8988T (cell line): ENCODE measurements at regions not wholly inside any gene's neighbourhood (a gene's known extent, or its start where the extent isn't known, plus 50 kb on each side); places are given as distances from the start of the nearest gene placed in this dataset.

ENCODE experiments used
- DNase-seq: peaks from one replicate; pipeline ENCODE4 v3.0.0; 2011

DNA sequence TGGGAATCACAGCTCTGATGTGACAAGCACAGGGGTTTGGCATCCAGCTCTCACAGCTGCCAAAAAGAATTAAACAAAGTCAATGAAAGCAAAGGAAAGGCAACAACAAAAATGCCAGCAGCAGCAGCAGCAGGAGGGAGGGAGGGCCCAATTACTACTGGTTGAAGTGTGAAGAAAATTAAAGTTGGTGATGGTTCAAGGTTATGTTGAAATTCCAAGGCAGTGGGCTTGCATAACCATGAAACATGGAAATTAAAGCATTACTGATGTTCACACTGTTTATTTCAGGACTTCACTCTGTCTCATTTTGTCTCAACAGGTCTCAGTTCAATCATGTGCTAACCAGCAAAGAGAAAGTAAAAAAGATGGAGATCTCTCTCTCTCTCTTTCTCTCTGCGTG is 220.3 kb upstream of the LYPLAL1 start:
- no peak for DNase-seq

DNA sequence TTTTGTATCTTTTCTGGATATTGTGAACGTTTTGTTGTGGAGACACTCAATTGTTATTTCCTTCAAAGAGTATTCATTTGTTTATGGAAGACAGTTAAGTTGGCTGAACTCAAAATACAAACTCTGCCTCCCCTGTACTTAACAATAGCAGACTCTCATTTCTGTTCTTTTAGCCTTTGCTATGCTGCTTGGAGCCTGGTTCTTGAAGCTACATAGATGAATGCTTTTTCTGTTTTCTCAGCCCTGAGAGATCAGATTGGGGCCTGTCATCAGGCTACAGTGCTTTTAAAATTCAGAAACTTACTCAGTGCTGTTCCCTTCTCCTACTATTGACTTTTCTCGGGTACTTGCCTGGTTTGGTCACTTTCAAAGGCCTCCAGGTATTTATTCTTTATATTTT is 215.7 kb upstream of the LYPLAL1 start:
- no peak for DNase-seq

DNA sequence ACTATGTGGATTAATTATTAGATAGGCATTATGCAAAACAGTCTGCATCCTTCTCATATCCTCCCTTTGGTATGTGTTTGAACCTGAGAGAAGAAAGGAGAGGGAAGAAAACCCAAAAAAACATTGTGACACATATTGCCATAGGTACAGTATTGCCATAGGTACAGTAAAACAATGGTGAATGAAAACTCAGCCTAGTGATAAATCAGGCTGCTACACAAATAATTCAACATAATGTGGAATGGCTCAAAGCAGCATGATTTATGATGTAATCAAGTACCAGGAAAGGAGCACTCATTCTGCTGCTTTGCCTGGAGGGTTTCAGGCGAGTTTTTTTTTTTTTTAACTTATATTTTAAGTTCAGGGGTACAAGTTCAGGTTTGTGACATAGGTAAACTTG is 213.9 kb upstream of the LYPLAL1 start:
- no peak for DNase-seq

DNA sequence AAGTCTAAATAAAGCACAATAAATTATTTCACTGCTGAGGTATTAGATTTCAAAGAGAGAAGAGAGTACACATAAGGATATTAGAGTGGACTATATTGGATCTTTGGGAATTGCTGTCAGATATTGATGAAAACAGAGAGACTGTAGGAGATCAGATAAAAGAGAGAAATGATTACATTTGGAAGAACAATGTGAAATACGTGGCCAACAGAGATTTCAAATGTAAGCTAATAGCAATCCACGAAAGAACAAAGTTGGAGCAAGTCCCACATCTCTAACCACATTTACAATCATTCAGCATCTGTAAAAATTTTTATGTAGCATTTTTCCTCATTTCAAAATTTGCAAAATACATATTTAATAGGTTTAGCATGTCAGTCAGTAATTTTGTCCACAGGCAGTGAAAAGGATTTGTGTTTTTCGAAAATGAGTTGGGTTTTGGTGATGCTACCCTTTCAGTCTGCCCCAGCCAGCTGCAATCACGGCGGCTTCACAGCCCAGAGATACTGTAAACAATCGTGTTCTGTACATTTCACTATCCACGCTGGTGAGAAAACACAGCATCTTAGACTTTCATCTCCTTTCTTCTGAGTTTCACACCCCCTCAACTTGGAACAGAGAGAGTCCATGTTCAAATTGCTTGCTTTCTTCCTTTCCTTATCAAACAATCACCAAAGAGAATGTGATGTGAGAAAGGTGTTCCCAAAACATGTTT is 209.1 kb upstream of the LYPLAL1 start:
- DNase-seq: no peak

DNA sequence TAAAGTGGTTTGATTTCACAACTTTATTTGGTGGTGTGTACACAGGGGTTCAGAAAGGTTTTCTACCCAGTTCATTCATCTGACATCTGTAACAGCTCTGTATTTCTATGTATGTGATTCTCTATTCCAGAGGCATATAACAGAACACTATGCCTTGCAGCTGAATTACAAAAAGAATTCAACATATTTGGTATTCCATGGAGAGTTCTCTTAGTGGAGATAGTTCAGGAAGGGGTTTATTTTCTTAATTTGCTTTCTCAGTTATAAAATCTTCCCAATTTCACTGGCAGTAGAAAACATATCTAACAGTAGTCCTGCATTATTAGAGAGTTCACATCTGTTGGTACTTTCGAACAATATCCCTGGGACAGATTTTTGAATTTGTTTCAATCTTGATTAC is 207.9 kb upstream of the LYPLAL1 start:
- no peak for DNase-seq

DNA sequence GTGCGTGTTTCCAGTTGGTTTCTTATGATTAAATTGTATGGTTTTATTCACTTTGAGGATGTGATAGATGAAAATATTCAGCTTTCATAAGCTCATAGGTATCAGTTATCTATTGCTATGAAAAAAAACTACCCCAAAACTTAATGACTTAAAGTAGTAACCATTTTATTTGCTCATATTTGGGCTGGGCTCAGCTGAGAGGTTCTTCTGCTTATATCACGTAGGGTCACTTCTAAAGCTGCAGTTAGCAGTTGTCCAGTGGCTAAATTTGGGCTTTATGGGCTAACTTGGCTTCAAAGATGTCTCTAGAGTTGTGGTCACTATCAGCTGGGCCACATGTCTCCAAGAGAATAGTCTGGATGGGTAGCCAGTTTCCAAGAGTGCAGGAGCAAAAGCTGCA is 206.4 kb upstream of the LYPLAL1 start:
- no peak for DNase-seq

DNA sequence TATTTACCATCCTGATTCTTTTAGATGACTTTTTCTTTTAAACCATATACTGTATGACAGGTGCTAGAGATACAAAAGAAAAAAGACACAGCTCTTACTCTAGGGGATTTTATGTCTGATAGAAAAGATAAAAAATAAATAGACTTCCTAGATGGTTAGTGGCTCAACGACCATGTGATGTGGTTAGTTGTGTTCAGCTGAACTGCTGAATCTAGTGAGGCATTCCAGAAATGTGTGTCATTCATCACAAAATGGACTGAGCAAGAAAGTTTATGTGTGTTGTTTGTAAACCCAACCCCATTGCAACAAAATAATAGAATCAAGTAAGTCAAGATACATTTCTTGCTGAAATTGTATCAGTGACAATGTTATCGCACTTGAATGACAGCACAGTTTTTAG is 205.8 kb upstream of the LYPLAL1 start:
- DNase-seq: no peak

DNA sequence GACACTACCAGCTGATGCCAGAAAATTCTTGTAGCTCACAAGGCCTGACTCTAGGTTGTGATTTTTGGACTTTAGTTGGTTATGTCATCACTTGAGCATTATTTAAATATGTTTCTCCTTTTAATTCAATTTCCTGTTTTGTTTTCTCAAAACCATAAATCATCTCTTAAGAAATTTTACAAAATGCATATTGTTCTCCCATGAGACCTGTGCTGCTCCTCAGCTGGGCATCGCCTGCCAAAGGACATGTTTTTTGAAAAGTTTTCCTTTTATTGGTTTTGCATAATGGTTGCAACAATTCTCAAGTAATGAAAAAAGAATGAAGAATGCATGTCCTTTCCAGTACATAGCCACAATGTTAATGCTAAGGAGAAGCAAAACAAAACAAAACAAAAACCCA is 204.7 kb upstream of the LYPLAL1 start:
- no peak for DNase-seq

DNA sequence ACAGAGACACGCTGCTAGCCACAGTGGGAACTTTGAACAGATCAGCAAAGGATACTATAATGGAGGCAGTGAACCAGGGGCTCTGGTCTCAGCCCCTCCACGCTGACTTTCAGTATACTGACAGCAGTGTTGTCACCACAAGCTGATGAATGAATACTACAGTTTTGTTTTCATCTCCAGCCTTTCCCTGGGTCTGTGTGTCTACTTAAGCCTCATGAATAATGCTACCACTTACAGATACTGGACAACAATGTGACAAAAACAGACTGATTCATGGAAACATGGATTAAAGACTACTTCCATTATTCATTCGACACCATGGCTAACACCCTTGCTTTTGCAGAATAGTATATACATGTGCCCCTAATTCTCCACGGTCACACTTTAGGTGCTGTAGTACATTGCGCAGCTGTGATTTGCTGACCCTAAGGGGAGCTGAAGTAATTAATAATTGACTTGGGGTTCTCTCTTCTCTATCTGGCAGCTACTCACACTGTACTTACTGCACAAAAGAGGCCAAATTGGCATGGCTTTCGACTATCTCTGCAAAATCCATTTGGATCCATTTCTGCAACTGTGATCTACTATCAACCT is 203.2 kb upstream of the LYPLAL1 start:
- no peak for DNase-seq

DNA sequence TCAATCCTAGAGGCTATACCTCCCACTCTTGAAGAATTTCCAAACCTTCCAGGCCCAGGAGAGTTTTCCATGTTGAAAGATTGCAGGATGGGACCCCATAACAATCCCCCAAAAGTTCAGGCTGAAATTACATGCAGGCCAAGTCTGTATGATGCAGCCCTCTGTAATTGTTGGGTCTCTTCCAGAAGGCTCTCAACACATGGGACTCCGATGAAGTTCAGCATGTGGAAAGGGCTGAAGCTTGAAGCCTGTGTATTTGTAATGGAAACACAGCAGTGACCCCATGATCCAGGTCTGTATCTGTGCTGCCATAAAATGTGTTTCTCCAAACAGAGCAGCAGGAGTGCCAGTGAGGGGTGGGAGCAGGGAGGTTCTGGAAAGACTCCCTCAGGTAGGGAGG is 202.5 kb upstream of the LYPLAL1 start:
- DNase-seq: no peak

DNA sequence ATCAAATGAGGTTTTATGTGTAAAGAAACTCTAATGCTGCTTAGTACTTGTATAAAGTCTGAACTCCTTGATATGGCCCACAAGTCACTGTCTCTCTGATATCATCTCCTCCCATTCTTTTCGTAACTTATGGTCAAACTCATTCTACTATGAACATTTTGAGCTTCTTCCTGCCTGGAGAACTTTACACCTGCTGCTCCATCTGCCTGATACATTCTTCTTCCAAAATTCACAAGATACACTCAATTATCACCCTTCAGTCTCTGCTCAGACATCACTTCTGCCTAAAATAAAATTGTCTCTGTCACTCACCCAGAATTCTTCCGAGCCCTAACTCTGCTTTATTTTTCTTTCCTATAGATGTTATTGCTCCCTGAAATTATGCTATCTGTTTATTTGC is 192.8 kb upstream of the LYPLAL1 start:
- DNase-seq: no peak

DNA sequence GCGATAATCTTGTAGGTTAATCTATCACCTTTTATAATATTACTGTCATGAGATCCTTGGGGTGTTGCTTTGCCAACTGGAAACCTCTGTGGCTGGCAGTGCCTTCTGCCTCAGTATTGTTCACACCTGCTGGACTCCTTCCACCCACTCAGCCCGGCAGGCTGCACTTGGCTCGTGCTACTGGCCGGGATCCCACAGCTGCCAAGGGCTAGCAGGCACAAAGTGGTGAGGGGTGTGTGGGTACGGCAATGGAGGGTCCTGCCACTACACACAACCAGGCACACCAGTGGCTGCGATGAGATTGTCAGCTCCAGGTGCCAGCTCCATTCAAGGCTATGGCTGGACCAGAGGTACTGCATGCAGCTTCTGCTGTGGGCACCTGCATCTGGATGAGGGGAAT is 191.2 kb upstream of the LYPLAL1 start:
- no peak for DNase-seq

DNA sequence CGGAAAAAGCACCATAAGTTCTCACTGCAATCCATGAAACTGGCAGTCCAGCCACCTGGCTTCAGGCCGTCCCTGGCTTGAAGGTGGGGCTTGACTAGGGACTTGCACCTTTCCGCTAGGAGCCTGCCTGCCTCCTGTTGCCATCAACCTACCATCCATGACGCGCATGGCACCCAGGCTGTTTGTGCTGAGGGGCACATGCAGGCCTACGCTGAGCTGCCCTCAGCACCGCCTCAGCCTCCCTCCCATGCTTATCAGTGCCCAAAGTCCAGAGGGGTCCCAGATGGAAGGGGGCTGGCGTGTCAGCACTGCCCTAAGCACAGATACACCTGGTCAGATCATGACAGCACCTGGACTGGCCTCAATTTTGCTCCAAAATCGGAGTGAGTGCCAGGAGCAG is 190.2 kb upstream of the LYPLAL1 start:
- DNase-seq: no peak

DNA sequence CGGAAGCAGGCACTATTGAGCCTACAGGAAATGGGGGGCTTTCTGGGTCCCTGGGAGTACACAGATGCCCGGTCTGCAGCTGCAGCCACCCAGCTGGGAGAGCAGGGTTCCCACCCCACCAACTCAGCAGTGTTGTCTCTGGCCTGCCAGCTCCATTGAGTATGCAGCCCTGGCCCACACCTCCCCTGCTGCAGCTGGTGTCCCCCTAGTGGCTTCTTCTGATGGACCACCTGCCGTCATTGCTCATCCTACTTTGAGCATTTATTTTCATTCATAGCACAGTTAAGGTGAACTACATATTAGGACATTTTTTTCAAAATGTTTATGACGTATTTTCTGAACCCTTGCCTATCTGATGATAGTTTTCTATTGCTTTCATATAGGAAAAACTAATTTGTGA is 189.8 kb upstream of the LYPLAL1 start:
- no peak for DNase-seq

DNA sequence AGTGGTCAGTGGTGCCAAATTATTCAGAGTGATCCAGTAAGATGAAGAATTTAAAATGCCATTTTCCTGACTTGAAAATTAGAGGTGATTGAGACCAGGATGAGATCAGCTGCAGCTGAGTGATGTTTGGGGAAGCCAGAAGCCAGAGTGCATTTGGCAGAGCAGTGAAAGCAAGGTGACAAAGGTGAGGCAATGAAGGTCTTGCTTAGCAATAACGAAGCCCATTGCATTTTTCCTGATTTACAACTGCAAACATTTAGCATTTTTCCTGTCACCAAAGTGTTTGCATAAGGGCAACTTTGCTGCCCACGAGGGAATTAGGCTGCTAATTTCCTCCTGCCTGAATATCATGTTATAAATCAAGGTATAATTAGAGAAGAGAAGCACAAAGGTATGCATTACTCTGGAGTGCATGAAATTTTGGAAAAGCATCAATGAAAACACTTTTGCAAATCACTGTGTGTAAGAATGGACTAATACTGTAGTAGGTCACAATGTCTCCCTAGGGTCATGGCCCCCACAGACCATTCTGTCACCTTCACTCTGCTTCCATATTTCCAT is 188.2 kb upstream of the LYPLAL1 start:
- DNase-seq: no peak

DNA sequence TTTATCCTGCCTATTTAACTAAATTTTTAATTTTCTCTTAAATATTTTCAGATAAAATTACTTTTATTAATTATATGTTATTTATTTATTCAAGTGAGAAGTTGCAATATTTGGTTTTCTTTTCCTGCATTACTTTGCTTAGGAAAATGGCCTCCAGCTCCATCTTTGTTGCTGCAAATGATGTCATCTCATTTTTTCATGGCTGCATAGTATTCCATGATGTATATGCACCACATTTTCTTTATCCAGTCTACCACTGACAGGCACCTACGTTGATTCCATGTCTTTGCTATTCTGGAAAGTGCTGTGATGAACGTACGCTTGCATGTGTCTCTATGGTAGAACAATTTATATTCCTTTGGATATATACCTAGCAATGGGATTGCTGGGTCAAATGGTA is 186.9 kb upstream of the LYPLAL1 start:
- DNase-seq: no peak

DNA sequence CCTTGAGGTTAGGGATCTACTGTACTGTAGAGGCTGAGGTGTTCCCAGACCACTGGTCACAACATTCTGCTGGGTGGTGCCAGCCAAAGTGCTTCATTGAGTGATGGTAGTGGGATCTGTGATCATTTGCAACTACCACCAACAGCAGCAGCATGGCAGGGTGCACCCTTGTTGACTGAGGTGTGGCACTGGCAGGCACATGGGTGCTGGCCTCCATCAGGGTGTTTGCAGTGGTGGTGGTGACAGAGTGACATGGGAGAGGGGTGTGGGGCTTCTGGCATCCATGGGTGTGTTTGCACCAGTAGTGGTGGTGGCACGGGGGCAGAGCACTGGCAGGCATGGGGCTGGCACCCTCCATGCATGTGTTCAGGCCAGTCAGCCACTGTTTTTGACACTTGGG is 183.7 kb upstream of the LYPLAL1 start:
- DNase-seq: no peak

DNA sequence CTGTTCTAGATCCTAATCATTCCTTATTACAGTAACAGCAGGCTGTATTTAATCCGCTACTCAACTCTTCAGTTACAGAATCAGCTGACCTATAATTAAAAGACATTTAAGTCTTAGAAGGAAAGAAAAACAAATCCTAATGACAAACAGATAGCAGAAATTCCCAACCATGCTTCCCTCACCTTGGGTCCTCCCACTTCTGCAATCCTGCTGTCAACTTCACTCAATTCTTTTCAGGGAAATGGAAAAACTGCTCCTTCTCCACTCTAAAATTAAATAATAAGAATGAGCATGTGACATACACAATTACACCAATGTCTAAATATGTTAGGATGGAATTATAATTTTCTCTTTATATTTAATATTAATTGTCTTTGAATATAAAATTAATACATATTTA is 182.6 kb upstream of the LYPLAL1 start:
- DNase-seq: no peak

DNA sequence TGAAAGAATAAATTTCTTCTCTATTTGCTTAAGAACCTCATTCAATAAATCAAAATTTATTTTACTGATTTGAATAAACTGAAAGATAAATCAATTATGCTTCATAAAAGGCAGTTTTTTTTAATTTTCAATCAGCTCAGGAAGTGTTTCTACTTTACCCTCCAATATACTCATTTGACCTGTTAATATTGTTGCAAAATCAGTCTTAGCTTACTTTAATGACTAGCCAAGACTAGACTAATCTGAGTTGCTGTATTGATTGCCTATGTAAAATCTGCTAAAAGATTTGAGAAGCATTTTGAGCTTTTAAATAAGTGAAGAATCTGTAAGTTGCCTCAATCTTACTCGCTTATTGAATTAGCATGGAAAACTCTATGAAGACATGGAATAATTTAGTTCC is 179.1 kb upstream of the LYPLAL1 start:
- DNase-seq: no peak

DNA sequence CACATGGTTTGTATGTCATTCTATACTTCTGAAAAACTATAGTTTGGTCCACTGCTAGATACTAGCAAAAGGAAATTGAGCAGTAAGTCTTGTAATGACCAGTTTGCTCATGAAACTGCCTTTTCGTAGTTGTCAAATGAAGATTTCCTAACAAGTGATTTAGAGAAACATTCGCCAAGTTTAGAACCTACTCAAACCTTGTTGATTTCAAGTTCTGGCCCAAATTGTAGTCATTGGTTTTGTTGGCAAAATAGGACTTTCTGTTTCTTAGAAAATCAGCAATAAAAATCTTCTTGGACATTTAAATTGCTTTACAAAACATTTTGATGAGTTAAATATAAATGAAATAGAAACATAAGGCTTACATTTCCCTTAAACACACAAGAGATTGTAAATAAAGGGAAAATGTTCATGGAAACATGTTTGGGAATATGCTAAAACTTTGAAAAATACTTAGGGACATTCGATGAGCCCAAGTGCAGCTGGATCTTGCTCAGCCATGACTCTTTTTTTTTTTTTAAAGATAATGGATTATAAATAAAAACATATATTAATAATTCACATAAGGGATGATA is 178.5 kb upstream of the LYPLAL1 start:
- DNase-seq: no peak

DNA sequence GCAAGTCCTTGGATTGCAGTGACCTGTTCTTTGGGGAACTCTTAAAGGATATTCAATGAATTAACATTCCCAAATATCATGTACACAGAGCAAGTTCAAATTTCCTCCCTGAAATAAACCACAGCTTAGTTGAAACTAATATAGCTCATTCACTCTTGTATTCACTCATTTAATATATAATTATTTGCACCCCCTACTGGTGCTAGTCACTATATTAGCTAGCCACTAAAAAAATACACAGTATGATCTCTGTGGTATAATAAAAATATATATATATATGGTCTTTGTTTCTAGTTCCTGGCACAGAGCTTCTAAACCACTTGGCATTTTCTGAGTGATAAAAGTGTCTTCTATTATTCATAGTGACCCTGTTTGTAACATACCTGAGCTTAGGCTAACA is 177.3 kb upstream of the LYPLAL1 start:
- no peak for DNase-seq

DNA sequence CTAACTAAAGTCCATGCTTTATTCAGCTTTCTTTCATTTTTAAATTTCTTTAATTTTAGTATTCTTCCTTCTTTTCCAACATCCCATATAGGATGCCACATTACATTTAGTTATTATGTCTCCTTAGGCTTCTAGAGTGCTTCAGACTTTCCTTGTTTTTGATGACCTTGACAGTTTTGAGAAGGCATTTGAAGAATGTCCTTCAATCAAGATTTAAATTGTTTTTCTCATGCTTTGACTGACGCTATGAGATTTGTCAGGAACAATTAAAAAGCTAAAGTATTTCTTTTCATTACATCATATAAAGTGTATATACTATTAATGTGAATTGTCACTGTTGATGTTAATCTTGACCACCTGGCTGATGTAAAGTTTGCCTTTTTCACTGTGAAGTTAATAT is 173.7 kb upstream of the LYPLAL1 start:
- DNase-seq: no peak

DNA sequence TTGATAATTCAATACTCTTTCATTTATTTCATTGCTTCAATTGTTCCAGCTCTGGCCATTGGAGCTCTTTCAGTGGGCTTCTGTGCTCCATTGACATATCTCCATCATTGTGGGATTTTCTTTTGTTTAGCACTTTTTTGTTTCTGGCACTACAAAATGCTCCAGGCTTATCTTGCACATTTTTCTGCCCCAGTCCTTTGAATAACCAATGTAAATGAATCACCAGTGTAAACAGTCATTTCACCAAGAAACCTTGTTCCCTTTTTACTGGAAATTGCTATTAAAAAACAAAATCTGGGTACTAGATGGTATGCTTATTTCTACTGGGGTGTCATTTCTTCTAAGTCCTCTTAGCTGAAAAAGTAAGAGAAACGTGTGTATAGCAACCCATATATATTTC is 173.0 kb upstream of the LYPLAL1 start:
- no peak for DNase-seq

DNA sequence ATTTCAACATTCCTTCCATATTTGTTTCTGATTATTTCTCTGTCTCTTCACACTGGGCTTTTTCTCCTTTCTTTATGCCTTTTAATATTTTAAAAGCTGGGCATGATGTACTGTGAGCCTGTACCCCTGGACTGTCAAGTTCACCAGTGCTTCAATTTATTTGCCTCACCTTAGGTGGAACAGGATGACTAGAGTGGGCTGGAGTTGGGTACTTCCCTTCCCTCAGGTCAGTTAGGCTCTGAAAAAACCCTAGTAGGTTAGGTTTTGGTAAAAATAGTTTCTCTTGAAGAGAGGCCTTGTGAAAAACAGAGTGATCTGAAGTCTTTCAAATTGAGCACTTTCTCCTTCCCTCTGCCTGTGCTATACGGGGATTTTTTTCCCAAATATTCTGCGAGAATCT is 163.0 kb upstream of the LYPLAL1 start:
- no peak for DNase-seq

DNA sequence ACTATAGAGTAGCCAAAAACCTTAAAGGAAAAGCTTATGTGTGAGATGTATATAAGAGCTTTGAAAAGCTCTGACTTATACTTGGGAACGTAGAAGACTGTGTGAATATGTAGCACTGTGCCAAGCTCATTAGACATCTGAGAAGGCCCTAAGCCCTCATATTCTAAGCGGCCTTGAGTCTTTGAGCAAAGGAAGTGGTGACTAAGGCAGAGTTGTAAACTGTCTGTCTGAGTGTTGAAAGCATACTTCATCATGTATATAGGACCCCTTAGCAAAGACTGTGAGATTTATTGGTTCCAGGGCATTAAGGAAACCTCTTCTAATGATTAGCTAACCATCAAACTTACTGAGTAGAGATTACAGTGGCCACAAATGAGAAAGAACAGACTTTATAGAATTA is 153.3 kb upstream of the LYPLAL1 start:
- DNase-seq: no peak
